Pancreas (tissue), 10 donors: ENCODE measurements at regions not wholly inside any gene's neighbourhood (a gene's known extent, or its start where the extent isn't known, plus 50 kb on each side); places are given as distances from the start of the nearest gene placed in this dataset.

Experiments used
- ATAC-seq, 4 donors: fragments of 200-7000 bp; cut with Tn5 transposase; one replicate each; pipeline versions ENCODE4 v1.8.0 to v1.9.1; 2020; ENCODE audit warnings: mild to moderate bottlenecking in 4 of 4, moderate library complexity in 4 of 4
- DNase-seq, 6 donors: peaks; one replicate each; pipeline ENCODE4 v3.0.0-alpha.2; 2020
- FAIRE-seq: peaks from 2 replicates; lab custom pipeline; 2012; peaks lifted over from hg19 to GRCh38; lab: Jason Lieb, UNC
- H3K27ac ChIP-seq, 4 donors: fragments of 200-600 bp; sonication (generic); 1 replicate in 3 of 4; 2 replicates in 1 of 4; pipeline versions ENCODE4 v1.5.0 to v1.8.0; 2020
- H3K27me3 ChIP-seq, 4 donors: fragments of 200-600 bp; one replicate each; pipeline ENCODE4 v1.8.0; 2021
- H3K36me3 ChIP-seq, 3 donors: fragments of 200-600 bp; sonication (generic) in 1 of 3; one replicate each; pipeline versions ENCODE4 v1.5.0 to v1.8.0; 2020 to 2021
- H3K4me1 ChIP-seq, 3 donors: fragments of 200-600 bp; one replicate each; pipeline ENCODE4 v1.8.0; 2021
- H3K4me3 ChIP-seq, 4 donors: fragments of 200-600 bp; sonication (generic) in 2 of 4; one replicate each; pipeline versions ENCODE4 v1.5.0 to v1.8.0; 2020 to 2021
- H3K9me3 ChIP-seq, 4 donors: fragments of 200-600 bp; one replicate each; pipeline ENCODE4 v1.8.0; 2021
- CTCF ChIP-seq, 4 donors: fragments of 200-600 bp; sonication (generic) in 3 of 4; IDR thresholded peaks; one replicate each; pipeline versions ENCODE4 v1.5.0 to v1.8.0; 2021; ENCODE audit warnings: antibody characterized with exemption in 4 of 4
- WGBS, 2 donors: extraction: QIAGEN DNeasy Blood & Tissue Kit; methylation state at CpG; one replicate each; pipeline ENCODE4 v1.1.7; 2013; 5-methylcytosine and 5-hydroxymethylcytosine counted together
- intact Hi-C, 3 donors: fragments of 100-400 bp; cut with DNase I; formaldehyde crosslinking; loops; one replicate each; pipeline versions ENCODE4 v1.11.1 to v1.14.2; 2022
- donor health status: healthy with polysubstance abuse.
- donor health status: DM: no; HTN: no; CAD: no; lungs with moderate emphysema.
- donor health status: DM: no; HTN: no; CAD: no.
- donor health status: control.
- donor health status: control.
- donor health status: Bipolar disorder and iron deficiency.
- donor health status: DM: yes; HTN: yes; CAD: no.
- donor health status: DM: no; HTN: no; CAD: no.
- donor health status: DM: no; HTN: no; CAD: no.
- donor health status: DM: yes; HTN: yes; CAD: no.

- no peaks in the 10 kb centered on the region for H3K27me3 ChIP-seq
- H3K4me3 ChIP-seq: no peak overlapping the region
- no peaks in the 10 kb centered on the region for H3K4me1 ChIP-seq
- ATAC-seq (no peak), DNase-seq (no peak), FAIRE-seq (no peak)
- no peak overlapping the region for H3K27ac ChIP-seq
- no peak for TF ChIP-seq CTCF (IDR thresholded peaks at IDR 0.05)
- no peaks in the 10 kb centered on the region for H3K9me3 ChIP-seq
- H3K36me3 ChIP-seq: no peaks in the 10 kb centered on the region
- WGBS, 2 donors: 83 to 86% methylated on average over 4 of the region's 4 CpGs
- intact Hi-C loops: no loop called here
Observed at GRCh38 chr4:162510115-162510514, 346.3 kb upstream of the FSTL5 start.

DNA sequence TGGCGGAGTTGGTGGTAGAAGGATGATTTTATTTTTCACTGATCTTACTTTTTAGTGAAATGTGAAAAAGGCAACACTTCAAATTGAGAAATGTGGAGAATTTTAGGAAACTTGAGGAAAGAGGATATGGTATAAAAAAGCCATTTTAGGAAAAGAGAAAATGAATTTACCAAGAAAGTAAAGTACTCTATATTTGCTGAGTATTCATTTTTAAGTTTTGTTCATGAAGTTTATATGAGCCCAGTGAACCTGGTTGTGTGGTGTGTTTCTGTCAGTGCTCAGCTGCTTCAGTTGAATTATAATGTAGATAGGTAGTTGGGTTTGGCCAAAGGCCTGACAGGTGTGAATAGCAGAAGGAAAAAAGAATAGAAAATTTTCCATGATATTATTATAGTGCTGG is 345.5 kb upstream of the FSTL5 start:
- Histone ChIP-seq H3K27ac (no peak overlapping the region), H3K4me1 (no peaks in the 10 kb centered on the region), H3K9me3 (no peaks in the 10 kb centered on the region), H3K4me3 (no peak overlapping the region), H3K36me3 (no peaks in the 10 kb centered on the region), H3K27me3 (no peaks in the 10 kb centered on the region)
- intact Hi-C loops: no loop called here
- no peak for TF ChIP-seq CTCF (IDR thresholded peaks at IDR 0.05)
- FAIRE-seq (no peak), ATAC-seq (no peak), DNase-seq (no peak)
- 89 to 97% methylated on average over 1 of the region's 1 CpG for WGBS, 2 donors

GRCh38 chr4:162506253-162506652 is 342.5 kb upstream of the FSTL5 start:
- WGBS, 2 donors: 88 to 95% methylated on average over 2 of the region's 2 CpGs
- intact Hi-C loops: no loop called here
- no peak for FAIRE-seq

GRCh38 chr4:162503868-162504267 is 340.1 kb upstream of the FSTL5 start:
- H3K27me3 ChIP-seq: no peaks in the 10 kb centered on the region
- no peak overlapping the region for H3K27ac ChIP-seq
- no peak for TF ChIP-seq CTCF (IDR thresholded peaks at IDR 0.05)
- no peak for DNase-seq
- no peak for ATAC-seq
- no peaks in the 10 kb centered on the region for H3K4me1 ChIP-seq
- intact Hi-C loops: no loop called here
- no peak for FAIRE-seq
- no peaks in the 10 kb centered on the region for H3K9me3 ChIP-seq
- no peak overlapping the region for H3K4me3 ChIP-seq
- WGBS, 2 donors: 69 to 72% methylated on average over 4 of the region's 4 CpGs
- H3K36me3 ChIP-seq: no peaks in the 10 kb centered on the region

More at GRCh38 chr4:162506253-162506652, 342.5 kb upstream of the FSTL5 start:
- no peak for ATAC-seq
- Histone ChIP-seq H3K4me1 (no peaks in the 10 kb centered on the region), H3K36me3 (no peaks in the 10 kb centered on the region), H3K4me3 (no peak overlapping the region), H3K27ac (no peak overlapping the region), H3K9me3 (no peaks in the 10 kb centered on the region), H3K27me3 (no peaks in the 10 kb centered on the region)
- no peak for DNase-seq
- no peak for TF ChIP-seq CTCF (IDR thresholded peaks at IDR 0.05)

DNA sequence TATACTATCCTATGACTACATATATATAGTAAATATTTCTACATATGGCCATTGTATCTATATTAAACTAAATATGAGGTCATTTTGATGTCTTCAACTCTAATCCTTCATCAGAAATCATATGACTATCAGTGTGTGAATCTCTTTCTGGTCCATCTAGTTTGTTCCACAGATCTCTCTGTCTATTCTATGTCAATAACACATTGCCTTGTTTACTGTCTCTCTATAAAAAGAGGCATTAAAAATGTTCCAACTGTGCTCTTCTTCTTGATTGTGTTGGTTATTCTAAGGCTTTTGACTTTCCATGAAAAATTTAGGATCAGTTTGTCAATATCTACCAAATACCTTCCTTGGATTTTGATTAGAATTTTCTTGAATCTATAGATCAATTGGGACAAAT is 338.3 kb upstream of the FSTL5 start:
- TF ChIP-seq CTCF (IDR thresholded peaks at IDR 0.05): no peak
- intact Hi-C loops: no loop called here
- no peaks in the 10 kb centered on the region for H3K36me3 ChIP-seq
- no peak overlapping the region for H3K4me3 ChIP-seq
- H3K27ac ChIP-seq: no peak overlapping the region
- no peak for ATAC-seq
- H3K27me3 ChIP-seq: no peaks in the 10 kb centered on the region
- no peaks in the 10 kb centered on the region for H3K4me1 ChIP-seq
- H3K9me3 ChIP-seq: no peaks in the 10 kb centered on the region
- no peak for DNase-seq
- no peak for FAIRE-seq
